ENCODE measurements at regions not wholly inside any gene's neighbourhood (a gene's known extent, or its start where the extent isn't known, plus 50 kb on each side); places are given as distances from the start of the nearest gene placed in this dataset.

DNA sequence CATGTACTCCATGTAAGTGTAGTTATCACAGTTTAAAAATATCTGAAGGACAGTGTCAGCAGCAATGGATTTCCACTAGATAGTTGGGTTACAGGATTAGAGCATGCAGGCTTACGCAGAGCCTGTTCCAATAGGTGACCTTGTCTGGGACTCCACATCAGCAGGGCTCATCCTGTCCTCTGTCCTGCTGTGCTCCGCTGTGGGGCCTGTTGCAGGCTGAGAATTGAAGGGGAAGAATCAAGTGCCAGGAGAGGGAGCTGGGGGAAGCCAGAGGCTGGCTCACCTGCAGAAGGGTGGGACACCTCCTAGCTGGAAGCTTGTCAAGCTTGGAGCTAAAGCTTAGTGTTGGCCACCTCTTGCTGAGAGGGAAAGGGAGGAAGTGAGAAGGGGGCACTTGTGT is 62.8 kb downstream of the XCL2 start:
- TF ChIP-seq, protein P1, sequence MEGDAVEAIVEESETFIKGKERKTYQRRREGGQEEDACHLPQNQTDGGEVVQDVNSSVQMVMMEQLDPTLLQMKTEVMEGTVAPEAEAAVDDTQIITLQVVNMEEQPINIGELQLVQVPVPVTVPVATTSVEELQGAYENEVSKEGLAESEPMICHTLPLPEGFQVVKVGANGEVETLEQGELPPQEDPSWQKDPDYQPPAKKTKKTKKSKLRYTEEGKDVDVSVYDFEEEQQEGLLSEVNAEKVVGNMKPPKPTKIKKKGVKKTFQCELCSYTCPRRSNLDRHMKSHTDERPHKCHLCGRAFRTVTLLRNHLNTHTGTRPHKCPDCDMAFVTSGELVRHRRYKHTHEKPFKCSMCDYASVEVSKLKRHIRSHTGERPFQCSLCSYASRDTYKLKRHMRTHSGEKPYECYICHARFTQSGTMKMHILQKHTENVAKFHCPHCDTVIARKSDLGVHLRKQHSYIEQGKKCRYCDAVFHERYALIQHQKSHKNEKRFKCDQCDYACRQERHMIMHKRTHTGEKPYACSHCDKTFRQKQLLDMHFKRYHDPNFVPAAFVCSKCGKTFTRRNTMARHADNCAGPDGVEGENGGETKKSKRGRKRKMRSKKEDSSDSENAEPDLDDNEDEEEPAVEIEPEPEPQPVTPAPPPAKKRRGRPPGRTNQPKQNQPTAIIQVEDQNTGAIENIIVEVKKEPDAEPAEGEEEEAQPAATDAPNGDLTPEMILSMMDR (conservative IDR thresholded peaks at IDR 0.05): no peak
- no peak for TF ChIP-seq EZH2 (IDR thresholded peaks at IDR 0.05; ENCODE audit: low read depth)

Measured in PC-9 (cell line).